Liver (tissue), 8 donors: ENCODE measurements at regions not wholly inside any gene's neighbourhood (a gene's known extent, or its start where the extent isn't known, plus 50 kb on each side); places are given as distances from the start of the nearest gene placed in this dataset.

ENCODE experiments used
- DNase-seq: peaks from one replicate; pipeline ENCODE4 v3.0.0-alpha.2; 2017; ENCODE audit warnings: low spot score
- H3K27ac ChIP-seq, 2 donors: one replicate each; pipeline ENCODE4 v1.7.0; 2013; ENCODE audit warnings: inconsistent platforms in 2 of 2, low read length in 2 of 2, control low read depth in 1 of 2, low read depth in 1 of 2, mild to moderate bottlenecking in 1 of 2
- H3K27me3 ChIP-seq, 4 donors: one replicate each; pipeline versions ENCODE4 v1.6.1 to v1.7.0; 2013; ENCODE audit warnings: low read length in 3 of 4, inconsistent platforms in 1 of 4, mild to moderate bottlenecking in 1 of 4, moderate library complexity in 1 of 4; ENCODE audit not compliant: control insufficient read depth in 4 of 4, insufficient read depth in 4 of 4
- H3K36me3 ChIP-seq, 4 donors: one replicate each; pipeline versions ENCODE4 v1.6.1 to v1.7.0; 2013; ENCODE audit warnings: low read length in 3 of 4, mild to moderate bottlenecking in 3 of 4, low read depth in 1 of 4, moderate library complexity in 1 of 4; ENCODE audit not compliant: control insufficient read depth in 4 of 4, insufficient read depth in 3 of 4
- H3K4me1 ChIP-seq, 4 donors: one replicate each; pipeline versions ENCODE4 v1.6.1 to v1.7.0; 2013; ENCODE audit warnings: low read length in 3 of 4, mild to moderate bottlenecking in 3 of 4, moderate library complexity in 1 of 4; ENCODE audit not compliant: control insufficient read depth in 4 of 4, insufficient read depth in 4 of 4
- H3K4me3 ChIP-seq, 3 donors: one replicate each; pipeline versions ENCODE4 v1.6.1 to v1.7.0; 2013; ENCODE audit warnings: low read length in 3 of 3, control low read depth in 1 of 3, low read depth in 1 of 3, mild to moderate bottlenecking in 1 of 3
- H3K9ac ChIP-seq, 2 donors: one replicate each; pipeline ENCODE4 v1.7.0; 2013; ENCODE audit warnings: low read length in 2 of 2, mild to moderate bottlenecking in 2 of 2, moderate library complexity in 2 of 2, control low read depth in 1 of 2, low read depth in 1 of 2
- H3K9me3 ChIP-seq, 4 donors: one replicate each; pipeline versions ENCODE4 v1.6.1 to v1.7.0; 2013; ENCODE audit warnings: low read length in 3 of 4; ENCODE audit not compliant: control insufficient read depth in 4 of 4
- CTCF ChIP-seq: fragments of 150-350 bp; IDR thresholded peaks from 2 replicates; pipeline ENCODE4 v1.5.1; 2017; ENCODE audit warnings: improper control_type of control experiment, low read depth, low read length; ENCODE audit not compliant: missing input control
- EGR1 ChIP-seq, 2 donors: IDR thresholded peaks; 2 replicates each; pipeline ENCODE4 v1.6.1; 2016 to 2018; ENCODE audit warnings: antibody characterized with exemption in 2 of 2, low read depth in 2 of 2
- FOXA1 ChIP-seq: IDR thresholded peaks from 2 replicates; pipeline ENCODE4 v1.6.1; 2016; ENCODE audit warnings: antibody characterized with exemption
- GABPA ChIP-seq, 2 donors: IDR thresholded peaks in 1 of 2; conservative IDR thresholded peaks in 1 of 2; 2 replicates each; pipeline ENCODE4 v1.6.1; 2016; ENCODE audit warnings: antibody characterized with exemption in 2 of 2, mild to moderate bottlenecking in 1 of 2, moderate library complexity in 1 of 2
- HNF4A ChIP-seq, 2 donors: conservative IDR thresholded peaks; 2 replicates each; pipeline ENCODE4 v1.6.1; 2016; ENCODE audit warnings: antibody characterized with exemption in 2 of 2, mild to moderate bottlenecking in 2 of 2
- HNF4G ChIP-seq: IDR thresholded peaks from 2 replicates; pipeline ENCODE4 v1.6.1; 2016; ENCODE audit warnings: antibody characterized with exemption
- JUND ChIP-seq, 2 donors: IDR thresholded peaks; 2 replicates each; pipeline ENCODE4 v1.6.1; 2016; ENCODE audit warnings: antibody characterized with exemption in 2 of 2
- NR2F2 ChIP-seq: IDR thresholded peaks from 2 replicates; pipeline ENCODE4 v1.6.1; 2016; ENCODE audit warnings: antibody characterized with exemption
- RAD21 ChIP-seq, 2 donors: IDR thresholded peaks; 2 replicates each; pipeline ENCODE4 v1.6.1; 2016; ENCODE audit warnings: antibody characterized with exemption in 2 of 2, mild to moderate bottlenecking in 2 of 2
- REST ChIP-seq: IDR thresholded peaks from 2 replicates; pipeline ENCODE4 v1.6.1; 2016; ENCODE audit warnings: antibody characterized with exemption, mild to moderate bottlenecking
- RXRA ChIP-seq, 2 donors: IDR thresholded peaks; 2 replicates each; pipeline ENCODE4 v1.6.1; 2017 to 2018; ENCODE audit warnings: antibody characterized with exemption in 2 of 2, mild to moderate bottlenecking in 1 of 2
- SP1 ChIP-seq: IDR thresholded peaks from 2 replicates; pipeline ENCODE4 v1.6.1; 2018; ENCODE audit warnings: antibody characterized with exemption, mild to moderate bottlenecking
- YY1 ChIP-seq: IDR thresholded peaks from 2 replicates; pipeline ENCODE4 v1.6.1; 2016; ENCODE audit warnings: antibody characterized with exemption, mild to moderate bottlenecking
- WGBS: extraction: QIAGEN DNeasy Blood & Tissue Kit; methylation state at CpG from one replicate; pipeline ENCODE4 v1.1.7; 2013; 5-methylcytosine and 5-hydroxymethylcytosine counted together
- TF ChIP-seq, protein P1 (sequence below): IDR thresholded peaks from 2 replicates; pipeline ENCODE4 v1.6.1; 2016; ENCODE audit warnings: antibody characterized with exemption
- donor health status: healthy.
- donor health status: healthy.
- donor health status: healthy.
- donor health status: healthy.
- donor health status: healthy.

DNA sequence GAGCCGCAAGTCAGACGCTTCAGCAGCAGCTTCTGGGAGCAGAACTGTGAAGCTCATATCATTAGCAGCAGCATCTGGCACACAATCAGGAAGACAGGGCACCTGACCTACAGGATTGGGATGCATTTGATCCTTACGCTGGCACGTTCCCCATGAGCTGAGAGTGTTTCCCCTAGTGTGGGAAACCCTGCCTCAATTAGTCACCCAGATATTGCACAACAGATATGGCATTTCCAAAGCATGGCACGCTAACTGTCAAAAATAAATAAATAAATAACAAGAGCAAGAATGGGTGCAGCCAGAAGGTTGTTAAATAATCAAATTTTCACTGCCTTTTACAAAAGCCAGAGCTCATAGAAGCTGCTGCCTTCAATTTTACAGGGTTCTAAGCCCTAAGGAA, 189.6 kb upstream of the THBS1 start:
- Histone ChIP-seq H3K27me3 (no peaks in the 10 kb centered on the region), H3K9ac (no peak overlapping the region), H3K27ac (no peak overlapping the region), H3K36me3 (no peaks in the 10 kb centered on the region), H3K4me3 (no peak overlapping the region), H3K4me1 (no peaks in the 10 kb centered on the region), H3K9me3 (no peaks in the 10 kb centered on the region)
- WGBS, result 87% methylated on average over 5 of the region's 5 CpGs
- TF ChIP-seq JUND (IDR thresholded peaks at IDR 0.05), result no peak
- TF ChIP-seq SP1, result no peak
- TF ChIP-seq, protein P1, sequence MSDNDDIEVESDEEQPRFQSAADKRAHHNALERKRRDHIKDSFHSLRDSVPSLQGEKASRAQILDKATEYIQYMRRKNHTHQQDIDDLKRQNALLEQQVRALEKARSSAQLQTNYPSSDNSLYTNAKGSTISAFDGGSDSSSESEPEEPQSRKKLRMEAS, result no peak
- no peak for TF ChIP-seq EGR1 (IDR thresholded peaks at IDR 0.05; ENCODE audit: low read depth in 2 of 2)
- TF ChIP-seq RAD21 (IDR thresholded peaks at IDR 0.05), result no peak
- TF ChIP-seq GABPA (IDR thresholded peaks at IDR 0.05 in 1 of 2, conservative IDR thresholded peaks at IDR 0.05 in 1 of 2), result no peak
- no peak for TF ChIP-seq REST
- TF ChIP-seq RXRA (IDR thresholded peaks at IDR 0.05), result no peak
- no peak for DNase-seq

- Histone ChIP-seq H3K4me3 (no peak overlapping the region), H3K9ac (no peak overlapping the region), H3K36me3 (no peaks in the 10 kb centered on the region), H3K4me1 (no peaks in the 10 kb centered on the region), H3K27ac (no peak overlapping the region), H3K9me3 (no peaks in the 10 kb centered on the region), H3K27me3 (no peaks in the 10 kb centered on the region)
- DNase-seq, result no peak
- TF ChIP-seq JUND (IDR thresholded peaks at IDR 0.05) (no peak), HNF4G (no peak), FOXA1 (no peak), HNF4A (conservative IDR thresholded peaks at IDR 0.05) (no peak), RAD21 (IDR thresholded peaks at IDR 0.05) (no peak), NR2F2 (no peak), CTCF (no peak), YY1 (no peak)
- TF ChIP-seq, protein P1, result no peak
- 66% methylated on average over 4 of the region's 4 CpGs for WGBS
Observed at GRCh38 chr15:39392469-39393047, 188.3 kb upstream of the THBS1 start.
